ENCODE measurements at regions not wholly inside any gene's neighbourhood (a gene's known extent, or its start where the extent isn't known, plus 50 kb on each side); places are given as distances from the start of the nearest gene placed in this dataset.

- ChIA-PET POLR2A (no interaction called here), CTCF (no interaction called here)
- H3K27ac ChIP-seq (ENCODE audit: insufficient read depth, low read depth, low read length), result no peak overlapping the region
- H3K9me1 ChIP-seq (replicated peaks; ENCODE audit: control insufficient read depth, extremely low read depth, insufficient read depth, low read length), result no peaks in the 10 kb centered on the region
- H3K4me2 ChIP-seq (ENCODE audit: insufficient read depth, low read length), result no peak overlapping the region
- no peak overlapping the region for H2AFZ ChIP-seq (ENCODE audit: low read depth, low read length)
- no TSS peak for BruUV-seq (replicated peaks)
- peaks cover 2% of the 10 kb centered on the region for H3K9me3 ChIP-seq (replicated peaks; ENCODE audit: control insufficient read depth, insufficient read depth, low read length)
- H3K4me1 ChIP-seq (ENCODE audit: control insufficient read depth, extremely low read depth, insufficient read depth, low read length), result no peaks in the 10 kb centered on the region
- DNase-seq (ENCODE audit: low read depth, low spot score) (no peak), FAIRE-seq (no peak)
- H3K36me3 ChIP-seq (ENCODE audit: control insufficient read depth in 2 of 2, extremely low read depth in 1 of 2, insufficient read depth in 2 of 2, low read length in 2 of 2), result no peaks in the 10 kb centered on the region
- dilution Hi-C loops (cut with MboI; ENCODE audit: extremely low pct_ligation_motif_present, low sequenced_read_pairs), result no loop called here
- no peak for TF ChIP-seq MAX (IDR thresholded peaks at IDR 0.05; ENCODE audit: insufficient read depth, insufficient read length)
- TF ChIP-seq GATA2 (IDR thresholded peaks at IDR 0.05; ENCODE audit: insufficient read depth, insufficient read length, low read depth, low read length), result no peak
- TF ChIP-seq JUN (IDR thresholded peaks at IDR 0.05; ENCODE audit: borderline replicate concordance, insufficient read depth, insufficient read length, low read depth), result no peak
- no peak for TF ChIP-seq FOS (IDR thresholded peaks at IDR 0.05; ENCODE audit: borderline replicate concordance, insufficient read depth, low read length)
- no peak for TF ChIP-seq POLR2AphosphoS5 (IDR thresholded peaks at IDR 0.05; ENCODE audit: insufficient read depth, low read depth, low read length)
- intact Hi-C loops (cut with micrococcal nuclease), result no loop called here
- no peaks in the 10 kb centered on the region for H4K20me1 ChIP-seq (replicated peaks; ENCODE audit: control insufficient read depth, extremely low read depth, insufficient read depth, low read length)
- no peaks in the 10 kb centered on the region for H3K79me2 ChIP-seq (ENCODE audit: control insufficient read depth, insufficient read depth, low read length)
- H3K4me3 ChIP-seq (replicated peaks in 1 of 3; ENCODE audit: insufficient read depth in 1 of 3, low read depth in 1 of 3, low read length in 3 of 3), result no peak overlapping the region
- no peaks in the 10 kb centered on the region for H3K27me3 ChIP-seq (ENCODE audit: control insufficient read depth in 2 of 2, insufficient read depth in 2 of 2, low read length in 2 of 2)
- H3K9ac ChIP-seq (replicated peaks; ENCODE audit: extremely low read depth, insufficient read depth, low read length), result no peak overlapping the region
Observed at GRCh38 chr11:106202935-106203620, 125.6 kb downstream of the AASDHPPT start.

- Histone ChIP-seq H3K27me3 (ENCODE audit: control insufficient read depth in 2 of 2, insufficient read depth in 2 of 2, low read length in 2 of 2) (no peaks in the 10 kb centered on the region), H3K9ac (replicated peaks; ENCODE audit: extremely low read depth, insufficient read depth, low read length) (no peak overlapping the region), H3K79me2 (ENCODE audit: control insufficient read depth, insufficient read depth, low read length) (no peaks in the 10 kb centered on the region), H2AFZ (ENCODE audit: low read depth, low read length) (no peak overlapping the region), H4K20me1 (replicated peaks; ENCODE audit: control insufficient read depth, extremely low read depth, insufficient read depth, low read length) (no peaks in the 10 kb centered on the region), H3K27ac (ENCODE audit: insufficient read depth, low read depth, low read length) (no peak overlapping the region), H3K9me1 (replicated peaks; ENCODE audit: control insufficient read depth, extremely low read depth, insufficient read depth, low read length) (no peaks in the 10 kb centered on the region), H3K4me3 (replicated peaks in 1 of 3; ENCODE audit: insufficient read depth in 1 of 3, low read depth in 1 of 3, low read length in 3 of 3) (no peak overlapping the region), H3K4me1 (ENCODE audit: control insufficient read depth, extremely low read depth, insufficient read depth, low read length) (no peaks in the 10 kb centered on the region), H3K4me2 (ENCODE audit: insufficient read depth, low read length) (no peak overlapping the region), H3K36me3 (ENCODE audit: control insufficient read depth in 2 of 2, extremely low read depth in 1 of 2, insufficient read depth in 2 of 2, low read length in 2 of 2) (no peaks in the 10 kb centered on the region), H3K9me3 (replicated peaks; ENCODE audit: control insufficient read depth, insufficient read depth, low read length) (peaks cover 2% of the 10 kb centered on the region)
- dilution Hi-C loops (cut with MboI; ENCODE audit: extremely low pct_ligation_motif_present, low sequenced_read_pairs) (no loop called here), intact Hi-C loops (cut with micrococcal nuclease) (no loop called here)
- DNase-seq (ENCODE audit: low read depth, low spot score) (no peak), FAIRE-seq (no peak)
- ChIA-PET POLR2A (no interaction called here), CTCF (no interaction called here)
- no peak for TF ChIP-seq MAX (IDR thresholded peaks at IDR 0.05; ENCODE audit: insufficient read depth, insufficient read length)
- TF ChIP-seq MYC (IDR thresholded peaks at IDR 0.05; ENCODE audit: low read depth, low read length), result no peak
- no peak for TF ChIP-seq EZH2 (IDR thresholded peaks at IDR 0.05; ENCODE audit: borderline replicate concordance, low read depth, low read length, severe bottlenecking)
- no peak for TF ChIP-seq POLR2A (IDR thresholded peaks at IDR 0.05; ENCODE audit: low read depth, low read length)
- no peak for TF ChIP-seq POLR2AphosphoS5 (IDR thresholded peaks at IDR 0.05; ENCODE audit: insufficient read depth, low read depth, low read length)
- TF ChIP-seq JUN (IDR thresholded peaks at IDR 0.05; ENCODE audit: borderline replicate concordance, insufficient read depth, insufficient read length, low read depth), result no peak
- TF ChIP-seq GATA2 (IDR thresholded peaks at IDR 0.05; ENCODE audit: insufficient read depth, insufficient read length, low read depth, low read length), result no peak
- no peak for TF ChIP-seq CTCF (IDR thresholded peaks at IDR 0.05; ENCODE audit: extremely low read depth in 1 of 2, insufficient read depth in 1 of 2, low read depth in 1 of 2, low read length in 2 of 2)
- TF ChIP-seq FOS (IDR thresholded peaks at IDR 0.05; ENCODE audit: borderline replicate concordance, insufficient read depth, low read length), result no peak
- BruUV-seq (replicated peaks), result no TSS peak
Observed at GRCh38 chr11:106208760-106209159, 131.3 kb downstream of the AASDHPPT start.

Data from endothelial cell of umbilical vein (primary cell).